DMS153 treated with DMSO at 0.1 percent for 48 hours (cell line): ENCODE measurements at regions not wholly inside any gene's neighbourhood (a gene's known extent, or its start where the extent isn't known, plus 50 kb on each side); places are given as distances from the start of the nearest gene placed in this dataset.
"Not testable (repeated sequence)": the region's sequence is repeated elsewhere in the genome, so short reads cannot be mapped to it uniquely, and the experiment has no call there.

Source experiments
- DNase-seq: peaks from one replicate; lab custom pipeline; 2025; ENCODE audit not compliant: unreplicated experiment; lab: John Stamatoyannopoulos, UW

- no peak for DNase-seq
These were observed 1311.9 kb upstream of the NRXN1 start for GRCh38 chr2:52343706-52344266.

GRCh38 chr2:52343010-52343409, 1311.1 kb upstream of the NRXN1 start:
- DNase-seq, result no peak

- DNase-seq, result no peak
These were observed 1310.5 kb upstream of the NRXN1 start for GRCh38 chr2:52342458-52342857.

- no peak for DNase-seq
These were observed 1309.8 kb upstream of the NRXN1 start for GRCh38 chr2:52341732-52342131.

GRCh38 chr2:52340171-52340570, 1308.2 kb upstream of the NRXN1 start:
- DNase-seq, result no peak

GRCh38 chr2:52337786-52338185, 1305.9 kb upstream of the NRXN1 start:
- not testable (repeated sequence) for DNase-seq

GRCh38 chr2:52336951-52337350, 1305.0 kb upstream of the NRXN1 start:
- no peak for DNase-seq

GRCh38 chr2:52335727-52336126, 1303.8 kb upstream of the NRXN1 start:
- no peak for DNase-seq

GRCh38 chr2:52334185-52334584, 1302.3 kb upstream of the NRXN1 start:
- DNase-seq, result no peak

GRCh38 chr2:52327641-52328040, 1295.7 kb upstream of the NRXN1 start:
- DNase-seq, result no peak

GRCh38 chr2:52314231-52314630, 1282.3 kb upstream of the NRXN1 start:
- no peak for DNase-seq

GRCh38 chr2:52312486-52312885, 1280.6 kb upstream of the NRXN1 start:
- no peak for DNase-seq

- DNase-seq, result no peak
These were observed 1279.9 kb upstream of the NRXN1 start for GRCh38 chr2:52311862-52312261.

GRCh38 chr2:52308156-52308555, 1276.2 kb upstream of the NRXN1 start:
- DNase-seq, result no peak

- DNase-seq, result no peak
These were observed 1262.7 kb upstream of the NRXN1 start for GRCh38 chr2:52294628-52295027.

GRCh38 chr2:52292801-52293200, 1260.9 kb upstream of the NRXN1 start:
- DNase-seq, result no peak

GRCh38 chr2:52289741-52290140, 1257.8 kb upstream of the NRXN1 start:
- no peak for DNase-seq

- no peak for DNase-seq
These were observed 1256.7 kb upstream of the NRXN1 start for GRCh38 chr2:52288596-52288995.

- no peak for DNase-seq
These were observed 1238.0 kb upstream of the NRXN1 start for GRCh38 chr2:52269696-52270485.

- DNase-seq, result no peak
These were observed 1233.0 kb upstream of the NRXN1 start for GRCh38 chr2:52264911-52265310.

GRCh38 chr2:52264488-52264887, 1232.6 kb upstream of the NRXN1 start:
- peak; percentile 10 for DNase-seq

GRCh38 chr2:52260904-52261303, 1229.0 kb upstream of the NRXN1 start:
- DNase-seq, result peak; percentile 5

GRCh38 chr2:52258967-52259366, 1227.0 kb upstream of the NRXN1 start:
- DNase-seq, result not testable (repeated sequence)
